ENCODE measurements at regions not wholly inside any gene's neighbourhood (a gene's known extent, or its start where the extent isn't known, plus 50 kb on each side); places are given as distances from the start of the nearest gene placed in this dataset.

DNA sequence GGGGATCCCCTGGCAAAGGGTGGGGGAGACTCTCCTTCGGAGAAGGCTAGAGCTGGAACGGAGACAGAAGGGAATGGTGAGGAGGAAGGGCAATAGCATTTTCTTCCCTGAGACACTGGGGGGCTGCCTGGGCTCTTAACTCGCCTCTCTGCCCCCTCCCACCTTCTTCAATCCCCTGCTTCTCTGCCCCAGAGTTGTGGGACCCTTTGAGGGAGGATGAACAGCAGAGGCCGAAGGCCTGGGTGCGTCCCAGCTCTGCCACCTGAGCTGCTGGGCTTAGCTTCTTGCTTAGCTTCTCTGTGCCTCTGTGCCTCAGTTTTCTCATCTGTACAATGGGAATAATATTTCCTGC lies 72.4 kb downstream of the RTL6 start:
- Histone ChIP-seq H3K4me3 (replicated peaks in 1 of 2; ENCODE audit: low read depth in 1 of 2, low read length in 2 of 2) (no peak overlapping the region), H3K27ac (ENCODE audit: low read depth, low read length) (no peak overlapping the region), H3K9me3 (ENCODE audit: control insufficient read depth in 1 of 2, insufficient read depth in 1 of 2, low read depth in 1 of 2, low read length in 2 of 2) (no peaks in the 10 kb centered on the region; a peak in 1 of 4 replicates), H3K79me2 (ENCODE audit: insufficient read depth, low read length) (no peaks in the 10 kb centered on the region), H3K4me2 (ENCODE audit: low read length) (no peak overlapping the region), H3K4me1 (ENCODE audit: control insufficient read depth in 1 of 2, insufficient read depth in 2 of 2, low read length in 2 of 2) (no peaks in the 10 kb centered on the region), H3K36me3 (ENCODE audit: control insufficient read depth in 1 of 2, insufficient read depth in 2 of 2, low read length in 2 of 2) (no peaks in the 10 kb centered on the region), H2AFZ (ENCODE audit: low read depth, low read length, poor library complexity, severe bottlenecking) (no peak overlapping the region), H3K27me3 (ENCODE audit: insufficient read depth, low read length) (peaks cover 5% of the 10 kb centered on the region; the same call in 1 of the 2 replicates), H4K20me1 (ENCODE audit: insufficient read depth) (no peaks in the 10 kb centered on the region), H3K9ac (ENCODE audit: low read length) (no peak overlapping the region), H3K9me2 (ENCODE audit: insufficient read depth) (no peaks in the 10 kb centered on the region)
- ATAC-seq, result no peak
- TF ChIP-seq CBX3 (IDR thresholded peaks at IDR 0.05; ENCODE audit: low read depth) (no peak), YY1 (IDR thresholded peaks at IDR 0.05; ENCODE audit: extremely low read depth, insufficient replicate concordance, low read depth, low read length) (no peak), SIN3A (IDR thresholded peaks at IDR 0.05; ENCODE audit: low read depth) (no peak), EZH2 (IDR thresholded peaks at IDR 0.05) (no peak), ZNF274 (IDR thresholded peaks at IDR 0.05; ENCODE audit: low read depth, low read length) (no peak), POLR2A (IDR thresholded peaks at IDR 0.05; ENCODE audit: borderline replicate concordance, extremely low read depth, insufficient read depth, insufficient read length) (no peak), RAD21 (IDR thresholded peaks at IDR 0.05; ENCODE audit: low read depth) (no peak), REST (IDR thresholded peaks at IDR 0.05; ENCODE audit: low read depth) (no peak), ZFX (IDR thresholded peaks at IDR 0.05) (no peak), SRF (IDR thresholded peaks at IDR 0.05; ENCODE audit: low read depth) (no peak), EZH2phosphoT487 (IDR thresholded peaks at IDR 0.05; ENCODE audit: borderline replicate concordance) (no peak), SP1 (IDR thresholded peaks at IDR 0.05; ENCODE audit: low read depth) (no peak), ELF1 (IDR thresholded peaks at IDR 0.05; ENCODE audit: borderline replicate concordance, low read depth) (no peak), JUND (IDR thresholded peaks at IDR 0.05) (no peak), EGR1 (IDR thresholded peaks at IDR 0.05; ENCODE audit: low read depth) (no peak)
- TF ChIP-seq, protein P1, sequence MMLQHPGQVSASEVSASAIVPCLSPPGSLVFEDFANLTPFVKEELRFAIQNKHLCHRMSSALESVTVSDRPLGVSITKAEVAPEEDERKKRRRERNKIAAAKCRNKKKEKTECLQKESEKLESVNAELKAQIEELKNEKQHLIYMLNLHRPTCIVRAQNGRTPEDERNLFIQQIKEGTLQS (IDR thresholded peaks at IDR 0.05), result no peak
- TF ChIP-seq, protein P2, sequence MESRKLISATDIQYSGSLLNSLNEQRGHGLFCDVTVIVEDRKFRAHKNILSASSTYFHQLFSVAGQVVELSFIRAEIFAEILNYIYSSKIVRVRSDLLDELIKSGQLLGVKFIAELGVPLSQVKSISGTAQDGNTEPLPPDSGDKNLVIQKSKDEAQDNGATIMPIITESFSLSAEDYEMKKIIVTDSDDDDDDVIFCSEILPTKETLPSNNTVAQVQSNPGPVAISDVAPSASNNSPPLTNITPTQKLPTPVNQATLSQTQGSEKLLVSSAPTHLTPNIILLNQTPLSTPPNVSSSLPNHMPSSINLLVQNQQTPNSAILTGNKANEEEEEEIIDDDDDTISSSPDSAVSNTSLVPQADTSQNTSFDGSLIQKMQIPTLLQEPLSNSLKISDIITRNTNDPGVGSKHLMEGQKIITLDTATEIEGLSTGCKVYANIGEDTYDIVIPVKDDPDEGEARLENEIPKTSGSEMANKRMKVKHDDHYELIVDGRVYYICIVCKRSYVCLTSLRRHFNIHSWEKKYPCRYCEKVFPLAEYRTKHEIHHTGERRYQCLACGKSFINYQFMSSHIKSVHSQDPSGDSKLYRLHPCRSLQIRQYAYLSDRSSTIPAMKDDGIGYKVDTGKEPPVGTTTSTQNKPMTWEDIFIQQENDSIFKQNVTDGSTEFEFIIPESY (IDR thresholded peaks at IDR 0.05; ENCODE audit: extremely low read depth, insufficient replicate concordance, low read length), result no peak
- TF ChIP-seq, protein P3, sequence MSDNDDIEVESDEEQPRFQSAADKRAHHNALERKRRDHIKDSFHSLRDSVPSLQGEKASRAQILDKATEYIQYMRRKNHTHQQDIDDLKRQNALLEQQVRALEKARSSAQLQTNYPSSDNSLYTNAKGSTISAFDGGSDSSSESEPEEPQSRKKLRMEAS (IDR thresholded peaks at IDR 0.05), result no peak
- CTCF ChIA-PET, result no interaction called here
- POLR2A ChIA-PET, result no interaction called here
- intact Hi-C loops (cut with micrococcal nuclease), result no loop called here
- no peak for DNase-seq (ENCODE audit: low read depth, low spot score)
- BruUV-seq (replicated peaks), result no TSS peak
- RAD21 ChIA-PET (ENCODE audit: low non-redundant PET in 1 of 2, low total read pairs in 2 of 2, uncharacterized antibody in 2 of 2, unreplicated experiment in 2 of 2), result no interaction called here

Measured in HCT116 (cell line).